Ovary (tissue), 7 donors: ENCODE measurements at regions not wholly inside any gene's neighbourhood (a gene's known extent, or its start where the extent isn't known, plus 50 kb on each side); places are given as distances from the start of the nearest gene placed in this dataset.

Experiments
- DNase-seq, 5 donors: peaks; one replicate each; pipeline ENCODE4 v3.0.0-alpha.2; 2019 to 2020
- H3K27ac ChIP-seq, 2 donors: fragments of 200-600 bp; one replicate each; pipeline versions ENCODE4 v1.5.1 to v1.8.0; 2019 to 2022
- H3K27me3 ChIP-seq: fragments of 200-600 bp; one replicate; pipeline ENCODE4 v1.8.0; 2022
- H3K36me3 ChIP-seq: fragments of 200-600 bp; sonication (generic); one replicate; pipeline ENCODE4 v1.5.1; 2019
- H3K4me1 ChIP-seq: one replicate; pipeline ENCODE4 v1.8.1; 2013; ENCODE audit warnings: mild to moderate bottlenecking, moderate library complexity; ENCODE audit not compliant: insufficient read depth
- H3K4me3 ChIP-seq: fragments of 200-600 bp; sonication (generic); one replicate; pipeline ENCODE4 v1.5.1; 2017
- H3K9me3 ChIP-seq, 2 donors: fragments of 200-600 bp in 1 of 2; sonication (generic) in 1 of 2; one replicate each; pipeline versions ENCODE4 v1.5.1 to v1.8.1; 2013 to 2019; ENCODE audit warnings: mild to moderate bottlenecking in 1 of 2, moderate library complexity in 1 of 2
- EP300 ChIP-seq: sonication (generic); formaldehyde crosslinking; IDR thresholded peaks from one replicate; pipeline ENCODE4 v1.6.1; 2017; ENCODE audit warnings: antibody characterized with exemption
- POLR2A ChIP-seq: fragments of 450-650 bp; IDR thresholded peaks from one replicate; pipeline ENCODE4 v1.6.1; 2017; ENCODE audit warnings: antibody characterized with exemption, mild to moderate bottlenecking, moderate library complexity
- WGBS, 3 donors: extraction: QIAGEN DNeasy Blood & Tissue Kit in 1 of 3; methylation state at CpG; one replicate each; pipeline versions ENCODE4 v1.1.5 to v1.1.7; 2013 to 2017; 5-methylcytosine and 5-hydroxymethylcytosine counted together
- intact Hi-C, 4 donors: fragments of 100-400 bp; cut with DNase I; formaldehyde crosslinking; loops; one replicate each; pipeline versions ENCODE4 v1.11.0 to v1.15.1; 2022 to 2023
- TF ChIP-seq, protein P1 (sequence below), 3 donors: fragments of 450-650 bp in 2 of 3; fragments of 200-600 bp in 1 of 3; IDR thresholded peaks; one replicate each; pipeline versions ENCODE4 v1.5.1 to v1.8.0; 2016 to 2022; ENCODE audit warnings: antibody characterized with exemption in 3 of 3, mild to moderate bottlenecking in 1 of 3
- donor health status: DM: no; HTN: no; CAD: no; lungs with moderate emphysema.
- donor health status: DM: no; HTN: no; CAD: no.
- donor health status: Bipolar disorder and iron deficiency.
- donor health status: DM: no; HTN: no; CAD: no.
- donor health status: DM: yes; HTN: yes; CAD: no.

DNA sequence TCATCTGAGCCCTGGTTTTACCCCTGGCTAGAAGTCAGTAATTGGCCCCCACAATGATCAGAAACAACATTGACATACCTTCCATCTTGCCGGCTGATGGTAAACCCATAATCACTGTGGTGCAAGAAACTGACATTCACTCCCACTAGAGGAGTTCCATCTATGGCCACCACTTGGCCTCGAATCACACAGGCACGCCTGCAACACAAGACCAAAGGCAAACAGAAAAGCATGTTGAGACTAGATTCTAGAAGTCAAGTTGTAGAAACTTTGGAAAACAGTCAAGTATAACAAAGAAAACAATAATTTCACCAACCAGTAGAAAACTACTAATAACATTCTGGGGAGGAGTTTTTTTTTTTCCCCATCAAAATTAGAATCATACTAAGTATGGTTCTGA is 183.4 kb downstream of the SH2D1A start:
- no peak for TF ChIP-seq POLR2A
- TF ChIP-seq, protein P1, sequence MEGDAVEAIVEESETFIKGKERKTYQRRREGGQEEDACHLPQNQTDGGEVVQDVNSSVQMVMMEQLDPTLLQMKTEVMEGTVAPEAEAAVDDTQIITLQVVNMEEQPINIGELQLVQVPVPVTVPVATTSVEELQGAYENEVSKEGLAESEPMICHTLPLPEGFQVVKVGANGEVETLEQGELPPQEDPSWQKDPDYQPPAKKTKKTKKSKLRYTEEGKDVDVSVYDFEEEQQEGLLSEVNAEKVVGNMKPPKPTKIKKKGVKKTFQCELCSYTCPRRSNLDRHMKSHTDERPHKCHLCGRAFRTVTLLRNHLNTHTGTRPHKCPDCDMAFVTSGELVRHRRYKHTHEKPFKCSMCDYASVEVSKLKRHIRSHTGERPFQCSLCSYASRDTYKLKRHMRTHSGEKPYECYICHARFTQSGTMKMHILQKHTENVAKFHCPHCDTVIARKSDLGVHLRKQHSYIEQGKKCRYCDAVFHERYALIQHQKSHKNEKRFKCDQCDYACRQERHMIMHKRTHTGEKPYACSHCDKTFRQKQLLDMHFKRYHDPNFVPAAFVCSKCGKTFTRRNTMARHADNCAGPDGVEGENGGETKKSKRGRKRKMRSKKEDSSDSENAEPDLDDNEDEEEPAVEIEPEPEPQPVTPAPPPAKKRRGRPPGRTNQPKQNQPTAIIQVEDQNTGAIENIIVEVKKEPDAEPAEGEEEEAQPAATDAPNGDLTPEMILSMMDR (IDR thresholded peaks at IDR 0.05), result no peak
- no peak for TF ChIP-seq EP300
- no peaks in the 10 kb centered on the region for H3K36me3 ChIP-seq
- H3K27me3 ChIP-seq, result no peaks in the 10 kb centered on the region
- intact Hi-C loops, result no loop called here
- no peak overlapping the region for H3K27ac ChIP-seq
- no peaks in the 10 kb centered on the region for H3K4me1 ChIP-seq
- no peak for DNase-seq
- H3K4me3 ChIP-seq, result no peak overlapping the region
- no peaks in the 10 kb centered on the region for H3K9me3 ChIP-seq
- WGBS, 3 donors, result 73 to 77% (median 77%) methylated on average over 3 of the region's 3 CpGs

DNA sequence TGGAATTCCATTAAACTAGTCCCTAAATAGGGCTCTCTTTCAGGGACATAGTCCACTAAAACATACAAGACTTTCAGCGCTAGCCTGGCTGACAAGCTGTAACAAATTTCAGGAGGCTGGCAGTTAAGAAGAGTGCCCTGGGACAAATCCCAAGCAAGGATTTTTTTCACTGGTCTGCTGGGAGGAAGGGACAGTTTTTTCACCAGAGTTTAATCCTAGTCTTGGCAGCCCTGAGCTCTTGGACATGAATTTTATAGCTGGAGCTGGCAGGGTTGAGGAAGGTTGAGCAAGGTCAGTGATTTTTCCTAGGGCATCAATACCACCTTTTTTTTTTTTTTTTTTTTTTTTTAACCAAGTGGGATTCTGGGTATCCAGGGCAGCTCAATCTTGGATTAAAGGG is 184.4 kb downstream of the SH2D1A start:
- no peak for TF ChIP-seq POLR2A
- no peak for DNase-seq
- H3K27ac ChIP-seq, result no peak overlapping the region
- H3K4me3 ChIP-seq, result no peak overlapping the region
- H3K27me3 ChIP-seq, result no peaks in the 10 kb centered on the region
- no peaks in the 10 kb centered on the region for H3K9me3 ChIP-seq
- intact Hi-C loops, result no loop called here
- no peaks in the 10 kb centered on the region for H3K4me1 ChIP-seq
- H3K36me3 ChIP-seq, result no peaks in the 10 kb centered on the region
- 74 to 84% (median 76%) methylated on average over 1 of the region's 1 CpG for whole genome bisulfite sequencing, 3 donors

- H3K27ac ChIP-seq, result no peak overlapping the region
- TF ChIP-seq EP300 (no peak), POLR2A (no peak)
- TF ChIP-seq, protein P1 (IDR thresholded peaks at IDR 0.05), result no peak
- 35 to 44% (median 41%) methylated on average over 3 of the region's 3 CpGs for WGBS, 3 donors
- H3K36me3 ChIP-seq, result no peaks in the 10 kb centered on the region
- DNase-seq, result no peak
- H3K4me1 ChIP-seq, result no peaks in the 10 kb centered on the region
- intact Hi-C loops, result no loop called here
- H3K27me3 ChIP-seq, result no peaks in the 10 kb centered on the region
- no peaks in the 10 kb centered on the region for H3K9me3 ChIP-seq
- no peak overlapping the region for H3K4me3 ChIP-seq
Measured at GRCh38 chrX:124534536-124534935, 188.2 kb downstream of the SH2D1A start.

DNA sequence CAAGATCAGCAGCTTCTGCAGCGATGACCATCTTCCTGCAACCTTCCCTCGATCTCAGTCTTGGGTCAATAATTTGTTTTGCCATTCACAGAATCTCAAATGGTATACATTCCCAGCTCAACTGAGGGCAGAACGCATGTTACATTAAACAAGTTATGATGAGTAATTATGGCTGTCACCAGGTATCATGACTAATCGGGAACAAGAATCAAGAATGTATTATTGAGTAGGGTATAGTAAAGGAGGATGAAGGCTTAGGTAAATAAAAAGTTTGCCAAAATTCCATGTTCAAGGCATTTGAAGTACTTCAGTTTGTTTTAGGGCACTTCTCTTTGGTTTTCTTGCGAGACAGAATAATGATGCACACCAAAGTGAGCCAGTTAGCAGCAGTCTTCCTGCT is 194.1 kb downstream of the SH2D1A start:
- 73 to 82% (median 76%) methylated on average over 5 of the region's 5 CpGs for WGBS, 3 donors
- intact Hi-C loops, result no loop called here
- no peaks in the 10 kb centered on the region for H3K4me1 ChIP-seq
- no peak overlapping the region for H3K27ac ChIP-seq
- no peak overlapping the region for H3K4me3 ChIP-seq
- DNase-seq, result no peak
- H3K36me3 ChIP-seq, result no peaks in the 10 kb centered on the region
- H3K27me3 ChIP-seq, result no peaks in the 10 kb centered on the region
- TF ChIP-seq POLR2A, result no peak
- TF ChIP-seq, protein P1 (IDR thresholded peaks at IDR 0.05), result no peak
- TF ChIP-seq EP300, result no peak
- H3K9me3 ChIP-seq, result no peaks in the 10 kb centered on the region

DNA sequence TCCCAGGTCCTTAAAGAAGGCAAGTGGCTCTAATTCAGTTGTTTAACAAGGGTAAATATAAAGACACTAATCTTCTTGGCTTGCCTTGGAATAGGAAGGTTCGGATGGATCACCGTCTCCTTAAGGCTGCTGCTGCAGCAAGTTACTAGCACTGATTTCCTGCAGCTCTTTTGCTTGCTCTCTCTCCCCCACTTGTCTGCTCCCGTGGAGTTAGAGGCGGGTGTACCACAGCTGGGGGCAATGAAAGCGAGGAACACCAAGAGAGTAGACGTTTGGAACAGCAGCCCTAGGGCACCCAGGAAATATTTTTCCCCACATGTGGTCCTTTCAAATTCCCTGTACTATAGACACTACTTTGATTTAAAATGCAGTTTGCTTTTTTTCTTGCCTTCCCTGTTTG is 202.2 kb downstream of the SH2D1A start:
- 18 to 36% (median 20%) methylated on average over 6 of the region's 6 CpGs for WGBS, 3 donors
- Histone ChIP-seq H3K27me3 (no peaks in the 10 kb centered on the region), H3K27ac (no peak overlapping the region), H3K4me1 (no peaks in the 10 kb centered on the region), H3K36me3 (no peaks in the 10 kb centered on the region), H3K9me3 (no peaks in the 10 kb centered on the region), H3K4me3 (no peak overlapping the region)
- DNase-seq, result no peak
- intact Hi-C loops, result no loop called here
- no peak for TF ChIP-seq POLR2A
- TF ChIP-seq EP300, result no peak
- TF ChIP-seq, protein P1 (IDR thresholded peaks at IDR 0.05), result no peak
